Right lung (tissue), 2 donors: ENCODE measurements at regions not wholly inside any gene's neighbourhood (a gene's known extent, or its start where the extent isn't known, plus 50 kb on each side); places are given as distances from the start of the nearest gene placed in this dataset.

Experiments used
- DNase-seq, 2 donors: peaks; one replicate each; pipeline ENCODE4 v3.0.0-alpha.2; 2013

- no peak for DNase-seq
Observed at GRCh38 chr2:12795851-12796250, 79.1 kb downstream of the TRIB2 start.

DNA sequence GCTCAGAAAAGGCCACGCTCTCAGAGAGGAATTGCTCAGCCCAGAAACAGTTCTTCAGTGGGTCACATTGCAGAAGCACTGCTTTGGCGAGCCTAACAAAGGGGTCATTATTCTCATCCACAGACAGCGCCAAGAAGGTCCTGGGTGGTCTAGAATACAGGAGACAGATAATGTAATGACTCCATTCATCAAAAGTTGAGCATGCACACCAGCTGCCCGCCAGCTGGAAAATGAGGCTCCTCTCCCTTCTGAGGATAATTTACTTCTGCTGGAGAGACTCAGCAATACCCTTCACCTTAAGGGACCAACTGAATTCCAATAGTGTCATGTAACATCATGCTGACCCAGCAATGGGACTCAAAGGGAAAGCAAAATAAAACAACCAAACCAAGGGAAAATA lies 79.9 kb downstream of the TRIB2 start:
- peak; percentile 79 to 80 for DNase-seq

DNA sequence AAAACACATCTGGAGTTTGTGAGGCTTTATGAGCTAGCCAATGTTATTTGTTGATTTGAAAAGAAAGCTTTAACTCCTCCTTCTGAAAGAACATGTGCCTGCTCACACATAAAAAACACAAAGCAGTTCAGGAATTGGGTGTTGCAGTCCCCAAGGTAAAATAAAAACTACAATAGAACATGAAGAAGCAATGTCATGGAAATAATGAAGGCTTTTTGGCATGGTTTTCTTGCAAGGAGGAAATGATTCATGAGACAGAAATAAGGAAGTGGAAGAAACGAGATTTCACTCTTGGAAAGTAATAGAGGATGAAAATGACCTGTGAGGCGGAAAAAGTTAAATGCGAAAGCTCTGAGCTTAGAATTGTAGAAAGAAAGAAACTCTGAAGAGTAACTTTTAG lies 81.1 kb downstream of the TRIB2 start:
- DNase-seq, result no peak

DNA sequence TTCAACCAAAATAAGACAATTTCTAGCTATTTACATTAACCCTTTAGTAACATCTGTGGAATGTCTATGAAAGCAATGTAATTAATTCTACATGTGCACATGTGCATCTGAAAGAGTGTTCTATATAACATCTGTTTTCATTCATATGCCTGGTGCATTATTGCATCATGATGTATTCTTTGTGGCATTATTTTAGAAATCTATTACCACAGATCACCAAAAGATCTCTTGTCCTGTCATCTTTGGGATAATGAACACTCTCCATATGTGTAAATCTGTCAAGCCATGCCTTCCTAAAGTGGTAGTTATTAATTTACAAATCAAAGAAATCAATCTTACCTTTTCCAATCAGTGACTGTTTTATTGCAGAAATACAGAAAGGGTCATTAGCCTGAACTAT lies 86.9 kb downstream of the TRIB2 start:
- DNase-seq, result no peak

DNA sequence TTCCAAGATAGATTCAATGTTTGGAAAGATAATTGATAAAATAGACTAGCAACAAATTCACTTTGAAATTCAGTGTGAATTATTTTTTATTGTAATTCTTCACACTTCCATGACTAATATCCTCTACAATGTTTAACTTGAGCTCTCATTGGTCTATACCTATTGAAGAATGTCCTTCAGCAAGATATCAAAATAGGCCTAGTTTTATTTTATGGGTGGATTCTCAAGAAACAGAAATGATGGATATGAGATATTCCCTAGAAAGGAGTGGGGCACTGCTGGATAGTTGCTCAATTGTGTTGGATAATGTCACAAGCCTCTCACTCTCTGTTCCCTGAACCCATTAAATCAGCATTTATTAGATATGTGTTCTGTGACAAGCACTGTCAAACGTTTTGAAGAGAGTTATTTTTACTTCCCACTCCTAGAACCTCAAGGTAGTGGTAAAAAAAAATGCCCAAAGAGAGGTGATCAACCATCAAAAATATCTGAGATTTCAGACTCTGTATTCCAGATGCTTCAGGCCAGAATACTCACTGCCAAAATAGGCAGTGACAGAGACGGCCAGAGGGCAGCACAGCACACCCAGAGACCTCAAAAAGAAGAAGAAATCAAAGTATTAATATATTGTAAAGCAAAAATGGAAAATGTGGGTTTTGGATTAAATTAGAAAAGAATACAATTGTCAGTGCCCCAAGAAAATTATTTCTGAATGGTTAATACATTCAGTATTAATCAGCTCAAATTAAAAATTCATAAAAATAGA lies 87.5 kb downstream of the TRIB2 start:
- DNase-seq, result no peak

GRCh38 chr2:12805033-12805432 lies 88.3 kb downstream of the TRIB2 start:
- DNase-seq, result no peak

GRCh38 chr2:12806549-12807242 lies 90.0 kb downstream of the TRIB2 start:
- no peak for DNase-seq

DNA sequence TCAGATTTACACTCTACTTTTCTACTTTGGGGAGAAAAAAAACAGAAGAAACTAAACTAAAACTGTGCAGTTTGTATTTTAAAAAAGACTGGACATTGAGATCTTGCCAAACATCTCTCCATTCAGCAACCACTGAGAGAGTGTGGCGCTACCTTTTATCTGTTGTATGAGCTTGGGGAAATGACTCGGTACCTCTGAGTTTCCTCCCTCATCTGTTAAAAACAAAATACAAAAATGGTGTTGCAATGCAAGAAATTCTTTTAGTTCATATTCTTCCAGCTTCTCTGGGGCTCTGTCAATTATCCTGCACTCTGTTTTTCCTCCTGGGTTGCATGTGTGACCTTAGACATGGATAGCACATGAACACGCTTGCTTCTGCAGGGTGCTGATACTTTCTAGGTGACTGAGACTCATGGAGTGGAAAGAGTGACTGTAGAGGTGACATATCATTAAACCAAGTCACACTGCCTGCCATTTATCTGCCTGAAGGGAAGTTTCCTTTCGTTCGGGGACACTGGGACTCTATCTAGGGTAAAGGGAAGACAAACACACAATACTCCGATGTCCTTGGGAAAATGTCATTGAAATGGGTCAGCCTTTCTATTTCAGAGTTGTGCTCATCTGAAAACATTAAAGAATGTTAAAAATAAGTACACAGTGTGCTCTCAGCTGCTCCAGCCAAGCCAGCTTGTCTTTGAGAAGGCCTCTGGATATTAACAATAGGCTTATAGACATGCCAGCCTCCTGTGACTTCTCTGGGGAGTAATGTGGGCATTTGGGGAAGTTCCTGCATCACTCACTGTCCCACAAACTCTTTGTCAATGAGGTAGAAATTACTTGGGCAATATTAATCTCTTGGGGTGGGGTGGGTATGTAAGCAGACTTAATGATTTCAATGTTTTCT lies 91.4 kb downstream of the TRIB2 start:
- DNase-seq, result no peak

DNA sequence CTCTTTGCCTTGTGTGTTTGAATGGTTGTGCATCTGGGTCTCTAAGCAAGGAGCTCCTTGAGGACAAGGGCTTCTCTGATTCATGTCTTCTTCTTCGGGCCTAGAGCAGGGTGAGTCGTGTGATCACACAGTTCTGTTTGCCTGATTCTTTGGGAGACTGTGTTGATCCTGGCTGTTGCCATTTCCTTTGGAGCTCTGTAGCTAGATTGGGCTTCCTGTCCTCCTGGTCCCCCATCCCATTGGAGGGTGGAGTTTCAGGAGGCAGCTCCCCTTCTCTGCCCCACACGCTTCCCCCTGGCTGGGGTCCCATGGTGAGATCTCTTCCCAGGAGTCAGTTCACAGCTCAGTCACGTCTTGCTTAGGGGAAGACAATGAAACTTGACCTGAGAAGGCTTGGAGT lies 92.8 kb downstream of the TRIB2 start:
- DNase-seq, result no peak

- DNase-seq, result no peak
Observed at GRCh38 chr2:12811916-12812315, 95.2 kb downstream of the TRIB2 start.

DNA sequence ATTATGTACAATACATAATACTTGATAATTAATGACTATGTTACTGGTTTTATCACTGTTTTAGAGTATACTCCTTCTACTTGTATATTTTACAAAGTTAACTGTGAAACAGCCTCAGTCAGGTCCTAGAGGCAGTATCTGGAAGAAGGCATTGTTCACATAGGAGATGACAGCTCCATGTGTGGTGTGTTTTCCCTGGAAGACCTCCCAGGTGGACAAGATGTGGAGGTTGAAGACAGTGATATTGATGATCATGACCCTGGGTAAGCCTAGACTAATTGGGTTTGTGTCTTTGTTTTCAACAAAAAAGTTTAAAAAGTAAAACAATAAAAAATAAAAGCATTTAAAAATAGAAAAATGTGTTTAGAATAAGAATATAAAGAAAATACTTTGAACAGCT lies 96.4 kb downstream of the TRIB2 start:
- DNase-seq, result no peak

GRCh38 chr2:12816379-12817306 lies 99.9 kb downstream of the TRIB2 start:
- no peak for DNase-seq

GRCh38 chr2:12817870-12818269 lies 101.1 kb downstream of the TRIB2 start:
- DNase-seq, result no peak

- DNase-seq, result no peak
Observed at GRCh38 chr2:12818416-12819102, 101.8 kb downstream of the TRIB2 start.

GRCh38 chr2:12819103-12819475 lies 102.4 kb downstream of the TRIB2 start:
- peak; percentile 90 to 91 for DNase-seq

DNA sequence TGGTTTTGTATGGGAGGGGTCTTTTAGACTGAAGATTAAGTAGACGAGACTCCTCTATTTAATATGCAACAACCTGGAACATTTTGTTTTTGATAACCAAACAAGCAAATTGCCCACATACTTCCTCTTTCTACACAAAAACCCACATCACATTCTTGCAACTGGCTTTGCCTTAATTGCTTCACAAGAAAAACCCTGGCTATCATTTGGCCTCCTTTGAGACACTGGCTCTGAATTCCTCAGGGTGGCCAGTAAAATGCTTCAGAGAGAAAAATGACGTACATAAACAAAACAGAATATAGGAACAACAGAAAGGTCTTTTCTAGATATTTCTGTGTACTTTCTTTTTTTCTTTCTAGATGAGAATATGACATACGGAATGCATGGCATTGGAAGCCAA lies 103.0 kb downstream of the TRIB2 start:
- no peak for DNase-seq

GRCh38 chr2:12821656-12822055 lies 104.9 kb downstream of the TRIB2 start:
- DNase-seq, result no peak

DNA sequence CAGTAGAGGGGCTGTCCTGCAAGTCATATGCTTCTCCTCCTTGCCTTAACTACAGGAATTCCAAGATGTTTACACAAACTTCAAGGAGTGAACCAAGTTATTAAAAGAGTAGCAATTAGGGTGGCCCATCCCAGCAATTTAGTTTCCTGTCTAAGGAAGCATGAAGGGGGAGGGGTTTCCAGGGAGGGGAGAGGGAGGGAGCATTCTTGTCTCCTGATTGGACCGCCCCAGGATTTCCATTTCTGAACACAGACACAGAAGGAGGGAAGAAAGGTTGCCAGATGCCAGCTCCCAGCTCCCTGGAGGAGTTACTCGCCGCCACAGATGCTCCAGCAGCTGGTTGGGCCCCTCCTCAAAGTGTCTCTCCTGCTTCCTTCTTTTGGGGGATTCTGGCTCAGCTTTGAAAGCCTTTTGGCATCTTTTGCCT lies 107.6 kb downstream of the TRIB2 start:
- peak; percentile 58 to 62 for DNase-seq

DNA sequence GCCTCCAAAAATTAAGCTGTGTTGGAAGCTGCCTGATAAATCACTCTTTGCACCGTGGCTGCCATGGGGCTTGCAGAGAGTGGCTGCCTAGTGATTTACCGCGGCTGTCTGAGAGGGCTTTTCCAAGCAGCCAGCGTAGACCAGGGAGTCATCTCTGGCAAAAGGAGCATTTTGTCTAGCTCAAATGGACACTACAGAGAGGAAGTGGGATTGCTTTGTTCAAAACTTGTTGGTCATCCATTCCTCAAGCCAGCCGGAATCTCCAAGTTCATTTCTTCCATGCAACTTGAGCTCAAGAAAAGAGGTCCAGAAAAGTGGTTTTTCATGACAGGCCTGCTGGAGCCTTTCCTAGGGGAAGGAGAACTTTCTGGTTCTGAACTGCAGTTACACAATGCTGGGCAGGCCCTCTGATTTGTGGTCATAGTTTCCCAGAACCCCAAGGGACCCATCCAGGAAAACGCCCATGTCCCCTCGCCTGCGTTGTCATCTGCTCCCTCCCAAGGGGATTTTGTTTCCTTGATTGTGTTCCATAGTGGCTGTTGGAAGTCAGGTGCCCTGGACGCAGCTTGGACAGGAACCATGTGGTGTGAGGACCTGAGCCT lies 108.1 kb downstream of the TRIB2 start:
- DNase-seq, result peak in 1 of 2 donors; percentile 57

GRCh38 chr2:12826781-12827180 lies 110.0 kb downstream of the TRIB2 start:
- no peak for DNase-seq
